ENCODE measurements at regions not wholly inside any gene's neighbourhood (a gene's known extent, or its start where the extent isn't known, plus 50 kb on each side); places are given as distances from the start of the nearest gene placed in this dataset.

- Histone ChIP-seq H3K9me3 (ENCODE audit: control insufficient read depth, insufficient read depth, low read depth, low read length) (no peaks in the 10 kb centered on the region), H3K79me2 (ENCODE audit: control insufficient read depth, insufficient read depth, low read length) (no peaks in the 10 kb centered on the region), H3K27me3 (ENCODE audit: control insufficient read depth, insufficient read depth, low read length) (no peaks in the 10 kb centered on the region), H3K4me3 (replicated peaks in 1 of 4; ENCODE audit: control extremely low read depth in 1 of 4, insufficient read depth in 1 of 4, low read depth in 3 of 4, low read length in 4 of 4) (no peak overlapping the region), H3K27ac (ENCODE audit: insufficient read depth, low read length) (peak overlapping the region; percentile 92), H3K4me1 (ENCODE audit: control insufficient read depth, extremely low read depth, insufficient read depth, low read length) (peaks cover 13% of the 10 kb centered on the region), H3K36me3 (ENCODE audit: control insufficient read depth, insufficient read depth, low read length) (no peaks in the 10 kb centered on the region), H2AFZ (ENCODE audit: low read length) (no peak overlapping the region), H3K9ac (ENCODE audit: insufficient read depth, low read length) (peak overlapping the region; percentile 36), H4K20me1 (ENCODE audit: control insufficient read depth, extremely low read depth, insufficient read depth, low read length) (no peaks in the 10 kb centered on the region), H3K4me2 (ENCODE audit: extremely low read depth, insufficient read depth, low read length) (peak overlapping the region; percentile 66)
- no peak for DNase-seq (ENCODE audit: low read depth in 2 of 2)
- TF ChIP-seq CTCF (conservative IDR thresholded peaks at IDR 0.05 in 1 of 2, IDR thresholded peaks at IDR 0.05 in 1 of 2; ENCODE audit: low read depth in 1 of 2, low read length in 2 of 2) (no peak), EZH2 (IDR thresholded peaks at IDR 0.05; ENCODE audit: low read length, missing control alignments) (no peak)
Measured at GRCh38 chr17:72407931-72408330, 287.1 kb downstream of the SOX9 start.

GRCh38 chr17:72408641-72409040 is 287.8 kb downstream of the SOX9 start:
- no peaks in the 10 kb centered on the region for H3K27me3 ChIP-seq (ENCODE audit: control insufficient read depth, insufficient read depth, low read length)
- no peak overlapping the region for H3K4me2 ChIP-seq (ENCODE audit: extremely low read depth, insufficient read depth, low read length)
- H3K4me1 ChIP-seq (ENCODE audit: control insufficient read depth, extremely low read depth, insufficient read depth, low read length): peaks cover 13% of the 10 kb centered on the region
- H3K9ac ChIP-seq (ENCODE audit: insufficient read depth, low read length): no peak overlapping the region
- no peaks in the 10 kb centered on the region for H3K9me3 ChIP-seq (ENCODE audit: control insufficient read depth, insufficient read depth, low read depth, low read length)
- no peak for DNase-seq (ENCODE audit: low read depth in 2 of 2)
- no peaks in the 10 kb centered on the region for H3K36me3 ChIP-seq (ENCODE audit: control insufficient read depth, insufficient read depth, low read length)
- no peak overlapping the region for H2AFZ ChIP-seq (ENCODE audit: low read length)
- H3K4me3 ChIP-seq (replicated peaks in 1 of 4; ENCODE audit: control extremely low read depth in 1 of 4, insufficient read depth in 1 of 4, low read depth in 3 of 4, low read length in 4 of 4): no peak overlapping the region
- TF ChIP-seq EZH2 (IDR thresholded peaks at IDR 0.05; ENCODE audit: low read length, missing control alignments): no peak
- TF ChIP-seq CTCF (conservative IDR thresholded peaks at IDR 0.05 in 1 of 2, IDR thresholded peaks at IDR 0.05 in 1 of 2; ENCODE audit: low read depth in 1 of 2, low read length in 2 of 2): no peak
- H4K20me1 ChIP-seq (ENCODE audit: control insufficient read depth, extremely low read depth, insufficient read depth, low read length): no peaks in the 10 kb centered on the region
- no peak overlapping the region for H3K27ac ChIP-seq (ENCODE audit: insufficient read depth, low read length)
- no peaks in the 10 kb centered on the region for H3K79me2 ChIP-seq (ENCODE audit: control insufficient read depth, insufficient read depth, low read length)

GRCh38 chr17:72409405-72410002 is 288.7 kb downstream of the SOX9 start:
- no peaks in the 10 kb centered on the region for H3K27me3 ChIP-seq (ENCODE audit: control insufficient read depth, insufficient read depth, low read length)
- H3K36me3 ChIP-seq (ENCODE audit: control insufficient read depth, insufficient read depth, low read length): no peaks in the 10 kb centered on the region
- H3K4me2 ChIP-seq (ENCODE audit: extremely low read depth, insufficient read depth, low read length): no peak overlapping the region
- H3K27ac ChIP-seq (ENCODE audit: insufficient read depth, low read length): no peak overlapping the region
- no peak overlapping the region for H3K4me3 ChIP-seq (replicated peaks in 1 of 4; ENCODE audit: control extremely low read depth in 1 of 4, insufficient read depth in 1 of 4, low read depth in 3 of 4, low read length in 4 of 4)
- H4K20me1 ChIP-seq (ENCODE audit: control insufficient read depth, extremely low read depth, insufficient read depth, low read length): no peaks in the 10 kb centered on the region
- H3K9me3 ChIP-seq (ENCODE audit: control insufficient read depth, insufficient read depth, low read depth, low read length): no peaks in the 10 kb centered on the region
- no peak overlapping the region for H2AFZ ChIP-seq (ENCODE audit: low read length)
- H3K9ac ChIP-seq (ENCODE audit: insufficient read depth, low read length): no peak overlapping the region
- no peaks in the 10 kb centered on the region for H3K79me2 ChIP-seq (ENCODE audit: control insufficient read depth, insufficient read depth, low read length)
- H3K4me1 ChIP-seq (ENCODE audit: control insufficient read depth, extremely low read depth, insufficient read depth, low read length): peaks cover 13% of the 10 kb centered on the region
- DNase-seq (ENCODE audit: low read depth in 2 of 2): no peak
- no peak for TF ChIP-seq CTCF (conservative IDR thresholded peaks at IDR 0.05 in 1 of 2, IDR thresholded peaks at IDR 0.05 in 1 of 2; ENCODE audit: low read depth in 1 of 2, low read length in 2 of 2)
- TF ChIP-seq EZH2 (IDR thresholded peaks at IDR 0.05; ENCODE audit: low read length, missing control alignments): no peak

Data from fibroblast of lung (primary cell).